ENCODE measurements at regions not wholly inside any gene's neighbourhood (a gene's known extent, or its start where the extent isn't known, plus 50 kb on each side); places are given as distances from the start of the nearest gene placed in this dataset.

DNA sequence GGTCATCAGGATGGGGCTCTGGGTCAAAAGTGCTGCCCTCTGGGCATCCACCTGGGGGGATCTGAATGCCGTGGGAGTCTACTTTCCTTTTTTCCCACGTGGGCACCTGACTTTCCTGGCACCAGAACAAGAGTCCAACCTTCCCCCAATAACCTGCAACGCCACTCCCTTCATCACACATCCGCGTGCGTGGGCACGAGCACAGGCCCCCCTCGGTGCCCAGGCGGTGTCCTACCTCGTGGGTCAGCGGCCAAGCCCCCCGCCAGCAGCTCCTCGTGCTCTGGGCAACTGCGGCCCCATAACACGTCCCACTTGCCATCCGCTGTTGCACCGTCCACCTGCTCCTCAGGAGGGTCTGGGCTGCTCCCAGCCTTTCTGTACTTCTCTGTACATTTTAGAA is 87.0 kb downstream of the YTHDF1 start:
- no peak for DNase-seq (ENCODE audit: low read depth in 4 of 4, low spot score in 3 of 4)

DNA sequence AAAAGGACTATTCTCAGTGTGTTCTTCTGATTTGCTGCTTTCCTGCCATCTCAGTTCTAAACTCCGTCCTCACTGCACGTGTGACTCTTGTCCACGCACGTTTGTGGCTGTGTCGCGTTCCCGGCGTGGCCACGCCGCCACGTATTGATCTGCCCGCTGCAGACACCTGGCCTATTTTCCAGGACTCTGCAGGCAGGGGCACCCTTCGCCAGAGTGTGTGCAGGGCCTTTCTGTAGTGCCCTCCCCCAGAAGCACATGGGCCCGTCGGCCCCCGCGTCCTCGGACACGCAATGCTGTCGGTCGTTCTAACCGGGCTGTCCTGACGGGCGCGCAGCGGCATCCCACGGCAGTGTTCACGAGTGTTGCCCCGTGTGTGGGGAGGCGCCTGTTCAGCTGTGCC is 87.6 kb downstream of the YTHDF1 start:
- no peak for DNase-seq (ENCODE audit: low read depth in 4 of 4, low spot score in 3 of 4)

DNA sequence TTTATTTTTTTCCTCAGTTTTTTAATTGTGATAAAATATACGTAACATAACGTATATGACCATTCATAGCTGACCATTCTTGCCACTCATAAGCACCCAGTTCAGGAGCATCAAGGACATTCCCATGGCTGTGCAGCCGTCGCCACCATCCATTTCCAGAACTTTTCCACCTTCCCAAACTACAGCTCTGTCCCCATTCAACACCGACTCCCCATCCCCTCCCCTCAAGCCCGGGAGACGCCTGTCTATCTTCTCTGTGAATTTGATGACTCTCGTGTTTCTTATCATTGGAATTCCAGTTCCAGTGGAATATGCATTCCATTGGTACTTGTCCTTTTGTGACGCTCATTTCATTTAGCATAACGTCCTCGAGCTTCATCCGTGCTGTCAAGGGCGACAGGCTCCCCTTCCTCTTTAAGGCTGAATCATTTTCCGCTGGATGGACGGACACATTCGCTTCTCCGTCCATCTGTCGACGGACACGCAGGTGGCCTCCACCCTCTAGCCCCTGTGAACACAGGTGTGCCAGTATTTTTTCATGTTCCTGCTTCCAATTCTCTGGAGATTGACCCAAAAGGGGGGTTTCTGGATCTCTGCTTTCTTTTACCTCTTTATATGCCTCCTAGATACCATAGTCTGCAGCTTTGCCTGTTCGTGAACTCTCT is 88.1 kb downstream of the YTHDF1 start:
- no peak for DNase-seq (ENCODE audit: low read depth in 4 of 4, low spot score in 3 of 4)

DNA sequence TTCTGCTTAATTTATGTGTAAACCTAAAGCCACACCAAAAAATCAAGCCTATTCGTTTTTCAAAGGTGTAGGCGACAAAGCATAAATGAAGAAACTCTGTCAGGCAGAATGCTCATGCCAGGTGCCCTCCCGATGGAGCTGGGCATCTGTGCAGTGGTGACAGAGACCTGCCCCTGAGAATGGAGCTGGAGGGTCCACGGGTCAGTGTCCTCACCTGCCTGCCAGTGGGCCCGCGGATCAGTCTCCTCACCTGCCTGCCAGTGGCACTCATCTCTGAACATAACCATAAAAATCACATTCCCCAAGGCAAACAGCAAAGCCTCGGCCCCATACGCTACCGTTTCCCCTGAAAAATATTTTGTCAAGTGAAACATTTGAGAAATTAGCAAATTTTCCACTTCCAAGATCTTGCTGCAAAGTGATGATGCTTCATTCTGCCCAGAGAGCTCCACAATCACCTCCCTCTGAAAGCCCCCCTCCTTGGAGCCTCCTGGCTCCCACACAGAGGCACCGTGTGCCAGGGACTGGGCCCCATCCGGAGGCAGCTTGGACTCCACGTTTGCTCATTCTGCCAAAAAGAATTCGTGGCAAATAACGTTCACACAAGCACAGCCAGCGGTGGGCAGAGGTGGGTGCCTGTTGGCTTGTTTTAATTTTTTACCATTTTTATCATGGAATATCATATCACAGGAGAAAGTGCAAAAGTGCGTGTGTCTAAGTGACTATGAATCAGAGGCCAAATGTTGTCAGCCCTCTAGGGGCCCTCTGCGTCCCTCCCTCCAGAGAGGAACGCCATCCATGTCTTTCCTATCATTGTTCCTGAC is 88.8 kb downstream of the YTHDF1 start:
- no peak for DNase-seq (ENCODE audit: low read depth in 4 of 4, low spot score in 3 of 4)

DNA sequence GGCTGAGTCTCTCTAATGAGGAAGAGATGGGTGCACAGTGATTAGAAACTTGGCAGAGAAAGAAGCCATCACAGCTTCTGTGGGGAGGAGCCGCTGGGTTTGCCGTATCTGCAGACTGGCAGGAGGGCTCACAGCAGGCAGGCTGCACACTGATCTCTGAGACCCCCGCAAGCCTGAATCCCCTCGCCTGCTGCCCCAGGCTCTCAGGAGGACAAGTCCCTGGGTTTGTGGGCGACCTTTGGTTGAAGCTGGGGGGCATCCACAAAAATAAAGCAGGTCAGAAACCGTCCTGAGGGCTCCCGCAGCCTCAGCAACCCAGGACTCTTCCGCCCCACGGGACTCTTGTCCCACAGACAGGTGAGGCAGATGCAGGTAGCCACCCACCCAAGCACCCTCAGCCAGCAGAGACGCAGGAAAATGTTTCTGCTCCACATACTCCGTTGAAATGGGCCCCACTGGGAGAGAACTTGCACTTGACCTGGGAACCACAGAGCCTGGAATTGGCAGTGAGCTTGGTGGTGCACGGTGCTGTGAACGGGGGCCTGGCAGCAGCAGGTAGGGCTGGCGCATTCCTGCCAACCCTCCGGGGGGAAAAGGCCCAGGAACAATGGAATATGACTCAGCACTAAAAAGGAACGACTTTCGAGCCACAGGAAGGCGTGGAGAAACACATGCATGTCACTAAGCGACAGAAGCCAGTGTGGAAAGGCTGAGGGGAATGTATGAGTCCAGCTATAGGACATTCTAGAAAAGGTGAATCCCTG is 89.9 kb downstream of the YTHDF1 start:
- no peak for DNase-seq (ENCODE audit: low read depth in 4 of 4, low spot score in 3 of 4)

DNA sequence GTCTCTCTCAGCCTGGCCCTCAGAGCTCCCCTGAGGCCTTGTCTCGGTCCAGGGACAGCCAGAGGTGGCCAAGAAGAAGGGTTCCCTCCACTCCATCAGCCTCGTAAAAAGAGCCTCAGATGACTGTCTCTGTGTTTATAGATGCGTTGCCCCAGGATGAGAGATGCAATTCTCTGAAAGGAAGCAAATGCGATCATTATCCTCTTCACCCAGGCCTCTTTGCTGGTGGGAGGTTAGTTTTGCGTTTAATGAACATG is 90.4 kb downstream of the YTHDF1 start:
- DNase-seq (ENCODE audit: low read depth in 4 of 4, low spot score in 3 of 4), result no peak

DNA sequence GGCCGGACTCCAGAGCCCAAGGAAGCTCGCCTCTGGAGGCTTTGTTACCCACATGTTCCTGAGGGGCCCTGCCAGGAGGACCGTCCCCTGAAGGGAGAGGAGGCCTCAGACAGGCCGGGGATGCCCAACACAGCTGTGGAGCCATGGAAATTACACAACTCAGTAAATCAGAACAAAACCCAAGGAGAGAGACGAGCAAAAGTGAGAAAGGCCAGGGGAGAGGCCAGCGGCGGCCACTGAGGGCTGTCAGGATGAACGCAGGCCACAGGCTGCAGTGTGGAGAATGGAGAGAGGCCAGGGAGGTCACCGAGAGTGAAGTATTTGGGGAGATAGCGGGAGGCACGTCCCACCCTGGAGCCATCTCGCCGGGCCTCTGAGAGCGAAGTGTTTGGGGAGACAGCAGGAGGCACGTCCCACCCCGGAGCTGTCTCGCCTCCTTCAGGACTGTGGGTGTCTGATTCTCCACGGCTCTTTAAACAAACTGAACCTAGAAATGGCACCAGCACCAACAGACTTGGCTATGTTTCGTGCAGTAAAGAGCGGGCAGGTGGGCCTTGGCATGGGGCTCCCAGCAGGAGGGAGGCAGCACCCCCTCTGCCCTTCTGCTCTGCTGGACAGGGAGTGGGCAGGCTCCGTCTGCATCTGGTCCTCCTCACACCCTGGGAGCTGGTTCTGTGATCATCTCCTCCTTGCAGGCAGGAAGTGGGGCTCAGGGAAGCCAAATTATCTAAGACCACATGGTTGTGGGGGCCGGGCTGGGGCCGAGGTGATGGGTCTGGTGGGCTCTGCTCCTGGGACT is 91.0 kb downstream of the YTHDF1 start:
- no peak for DNase-seq (ENCODE audit: low read depth in 4 of 4, low spot score in 3 of 4)

DNA sequence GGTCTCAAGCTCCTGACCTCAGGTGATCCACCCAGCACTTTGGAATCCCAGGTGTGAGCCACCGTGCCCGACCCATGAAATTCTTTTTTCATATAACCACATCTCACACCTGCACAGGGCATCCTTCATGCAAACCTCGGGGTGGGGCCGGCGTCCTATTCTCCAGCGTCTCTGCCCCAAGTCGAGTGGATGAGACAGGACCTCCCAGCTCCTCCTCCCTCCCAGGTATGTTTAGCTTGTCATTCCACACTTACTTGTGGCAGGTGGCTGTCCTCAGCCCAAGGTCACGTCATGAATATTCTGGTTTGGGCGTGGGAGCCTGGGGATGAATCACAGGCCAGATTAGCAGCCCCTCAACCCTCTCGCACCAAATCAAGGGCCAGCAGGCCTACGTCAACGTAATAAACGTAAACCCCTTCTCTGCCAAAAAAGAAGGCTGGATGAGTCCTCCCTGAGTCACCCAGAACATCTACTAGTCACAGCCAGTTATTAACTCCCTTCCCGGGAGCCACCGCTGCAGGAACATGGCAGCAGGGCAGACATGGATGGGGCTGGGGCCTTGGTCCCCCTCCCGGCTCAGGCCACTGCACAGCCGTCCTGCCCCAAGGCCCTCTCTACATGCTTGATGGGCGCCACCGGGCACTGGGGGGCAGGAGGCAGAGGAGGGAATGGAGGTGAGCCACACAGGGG is 91.7 kb downstream of the YTHDF1 start:
- DNase-seq (ENCODE audit: low read depth in 4 of 4, low spot score in 3 of 4), result no peak

DNA sequence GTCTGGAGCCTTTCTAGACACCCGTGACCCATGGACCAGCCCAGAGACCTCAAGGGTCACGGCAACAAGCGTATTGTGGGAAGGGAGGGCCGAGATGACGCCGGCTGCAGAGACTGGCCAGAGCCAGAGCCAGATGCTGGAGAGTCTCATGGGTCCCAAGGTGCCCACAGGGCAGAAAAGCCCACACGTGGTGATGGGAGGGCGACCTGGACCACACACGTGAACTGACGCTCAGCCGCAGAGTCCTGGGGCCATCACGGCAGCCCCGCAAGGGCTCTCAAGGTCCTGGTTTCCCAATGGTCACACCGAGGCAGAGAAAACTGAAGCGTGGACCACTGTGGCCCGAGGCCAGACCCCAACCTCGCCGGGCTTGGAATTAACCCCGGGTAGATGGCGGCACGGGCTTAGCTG is 92.6 kb downstream of the YTHDF1 start:
- no peak for DNase-seq (ENCODE audit: low read depth in 4 of 4, low spot score in 3 of 4)

DNA sequence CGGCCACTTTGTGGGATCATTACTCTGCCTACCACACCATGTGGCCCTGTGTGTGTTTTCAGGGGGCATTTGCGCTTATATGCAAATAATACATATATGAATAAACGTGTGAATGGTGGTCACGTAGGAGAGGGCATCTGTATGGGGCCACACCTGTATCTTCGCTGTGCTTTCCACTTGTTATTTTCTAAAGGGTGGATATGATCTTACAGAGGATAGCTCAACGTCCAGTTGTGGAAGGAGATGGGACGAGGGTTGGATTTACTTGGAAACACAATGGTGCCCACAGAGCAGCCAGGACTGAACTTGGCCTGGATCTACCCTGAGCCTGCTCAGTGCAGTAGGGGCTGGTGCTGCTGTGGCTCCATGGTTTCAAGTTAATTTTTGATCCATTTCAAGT is 93.3 kb downstream of the YTHDF1 start:
- no peak for DNase-seq (ENCODE audit: low read depth in 4 of 4, low spot score in 3 of 4)

DNA sequence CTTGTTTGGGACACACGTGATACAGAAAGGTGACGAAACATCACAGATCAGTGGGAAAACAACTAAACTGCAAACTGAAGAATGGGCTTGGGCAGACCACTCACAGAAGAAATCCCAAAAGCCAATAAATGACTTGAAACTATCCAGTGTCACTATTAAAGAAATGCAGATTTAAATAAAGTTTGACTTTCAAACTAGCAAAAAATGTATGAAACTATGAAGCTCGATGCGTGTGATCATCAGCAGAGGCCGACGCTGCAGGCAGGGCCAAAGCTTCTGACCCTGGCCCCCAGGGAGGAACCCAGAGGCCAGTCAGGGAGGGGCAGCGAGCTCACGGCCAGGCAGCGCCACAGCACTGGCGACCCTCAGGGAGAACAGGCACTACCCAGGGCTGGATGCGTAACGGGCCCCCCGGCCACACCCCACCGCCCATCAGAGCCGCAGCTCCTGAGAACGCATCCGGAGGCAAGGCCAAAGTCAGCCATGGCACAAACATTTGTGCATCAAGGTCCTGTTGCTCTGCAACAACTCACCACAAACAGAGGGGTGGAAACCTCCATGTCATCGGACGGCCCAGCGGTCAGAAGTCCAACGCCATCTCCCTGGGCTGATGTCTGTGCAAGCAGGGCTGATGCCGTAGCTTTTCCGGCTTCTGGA is 94.1 kb downstream of the YTHDF1 start:
- DNase-seq (ENCODE audit: low read depth in 4 of 4, low spot score in 3 of 4), result no peak

DNA sequence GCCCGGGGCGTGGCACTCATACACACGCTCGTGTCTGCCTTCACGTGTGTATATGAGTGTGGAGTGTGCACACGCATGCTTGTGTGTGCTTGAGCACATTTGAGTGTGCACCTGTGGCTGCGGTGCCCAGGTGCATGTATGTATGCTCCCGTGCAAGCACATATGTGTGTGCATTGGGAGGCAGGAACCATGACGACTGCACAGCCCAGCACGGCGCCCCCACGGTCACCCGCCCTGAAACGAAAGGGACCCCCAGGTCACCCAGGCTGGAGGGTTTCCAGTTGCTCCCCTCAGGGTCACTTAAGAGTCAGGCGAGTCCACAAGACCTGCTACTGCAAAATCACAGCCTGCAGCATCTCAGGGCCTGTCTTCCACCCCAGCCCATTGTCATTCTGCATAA is 94.7 kb downstream of the YTHDF1 start:
- no peak for DNase-seq (ENCODE audit: low read depth in 4 of 4, low spot score in 3 of 4)

DNA sequence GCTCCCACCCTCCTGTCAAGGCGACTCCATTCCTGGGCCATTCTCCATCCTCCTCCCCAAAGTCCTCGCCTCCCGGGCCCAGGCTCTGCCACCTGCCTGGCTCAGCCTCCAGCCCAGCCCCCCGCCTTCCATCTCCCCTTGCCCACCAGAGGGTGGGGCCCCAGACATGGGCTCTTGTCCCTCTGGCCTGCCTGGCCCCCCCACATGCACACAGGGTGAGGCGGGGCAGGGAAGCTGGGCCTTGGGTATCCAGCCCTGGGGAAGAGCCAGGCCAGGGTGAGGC is 95.2 kb downstream of the YTHDF1 start:
- no peak for DNase-seq (ENCODE audit: low read depth in 4 of 4, low spot score in 3 of 4)

DNA sequence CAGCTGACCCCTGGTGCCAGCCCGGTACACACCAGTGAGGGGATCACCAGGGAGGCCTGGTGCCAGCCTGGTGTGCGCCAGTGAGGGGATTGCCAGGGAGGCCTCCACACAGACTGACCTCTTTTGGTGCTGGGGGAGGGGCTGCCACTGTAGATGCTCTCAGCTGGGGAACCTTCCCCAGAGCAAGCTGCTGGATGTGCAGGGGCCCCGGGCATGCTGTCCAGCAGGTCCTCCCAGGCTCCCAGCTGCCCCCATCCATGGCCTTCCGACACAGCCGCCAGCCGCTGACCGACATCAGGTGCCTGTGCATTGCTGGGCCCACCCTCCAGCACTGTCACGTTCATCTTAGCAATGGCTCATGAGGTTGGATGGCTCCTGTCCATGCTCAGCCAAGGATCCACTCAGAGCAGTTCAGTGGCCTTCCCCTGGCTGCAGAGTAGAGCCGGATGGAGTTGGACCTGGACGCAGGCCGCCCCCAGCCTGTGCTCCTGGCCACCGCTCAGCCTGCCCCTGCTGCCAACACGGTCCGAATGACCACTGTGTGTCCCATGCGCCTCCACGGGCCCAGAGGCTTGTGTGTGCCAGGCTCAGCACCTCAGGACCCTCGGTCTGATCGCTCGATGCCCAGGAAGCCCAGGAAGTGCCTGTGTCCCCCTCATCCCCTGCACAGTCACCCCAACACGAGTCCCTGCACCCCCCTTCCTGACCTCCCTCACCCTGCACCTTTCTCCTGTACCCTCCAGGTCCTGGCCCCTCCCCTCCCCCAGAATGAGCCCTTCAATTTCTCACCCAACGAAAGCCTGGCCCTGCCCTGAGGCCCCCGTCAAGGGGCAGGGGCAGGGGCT is 95.7 kb downstream of the YTHDF1 start:
- no peak for DNase-seq (ENCODE audit: low read depth in 4 of 4, low spot score in 3 of 4)

DNA sequence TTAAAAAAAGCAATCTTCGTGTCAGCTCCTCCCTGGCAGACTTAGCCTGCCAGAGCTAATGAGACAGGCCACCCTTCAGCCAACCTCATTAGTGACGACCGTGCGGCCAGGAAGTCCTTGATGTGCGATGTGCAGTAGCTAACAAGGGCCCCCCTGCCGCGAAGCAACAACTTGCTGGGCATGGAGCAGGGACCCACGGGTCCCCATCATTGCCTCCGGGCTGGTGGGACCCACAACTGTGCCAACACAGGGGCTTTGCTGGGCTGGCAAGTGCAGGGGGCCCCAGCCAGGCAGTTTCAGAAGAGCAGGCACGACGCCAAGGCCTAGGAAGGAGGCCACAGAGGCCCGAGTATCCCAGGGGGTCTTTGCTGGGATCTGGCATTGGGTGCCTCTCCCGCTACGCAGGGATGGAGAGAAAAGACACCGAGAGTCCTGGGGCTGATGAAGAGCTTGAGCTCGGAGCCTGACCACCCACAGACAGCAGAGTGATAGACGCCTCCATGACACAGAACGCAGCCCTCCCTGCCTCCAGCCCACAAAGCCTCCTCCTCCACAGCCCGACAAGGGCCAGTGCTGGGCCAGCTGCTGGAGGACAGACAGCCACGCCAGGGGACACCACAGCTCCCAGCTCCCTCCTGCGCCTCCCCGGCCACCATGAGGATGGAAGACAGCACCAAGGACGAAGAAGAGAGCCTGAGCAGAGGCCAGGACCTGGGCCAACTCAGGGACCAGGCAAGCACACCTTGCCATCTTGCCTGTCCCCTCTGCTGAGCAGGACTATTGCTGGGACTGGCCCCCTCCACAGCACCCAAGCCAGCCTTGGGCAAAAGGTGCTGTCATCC is 96.6 kb downstream of the YTHDF1 start:
- no peak for DNase-seq (ENCODE audit: low read depth in 4 of 4, low spot score in 3 of 4)

DNA sequence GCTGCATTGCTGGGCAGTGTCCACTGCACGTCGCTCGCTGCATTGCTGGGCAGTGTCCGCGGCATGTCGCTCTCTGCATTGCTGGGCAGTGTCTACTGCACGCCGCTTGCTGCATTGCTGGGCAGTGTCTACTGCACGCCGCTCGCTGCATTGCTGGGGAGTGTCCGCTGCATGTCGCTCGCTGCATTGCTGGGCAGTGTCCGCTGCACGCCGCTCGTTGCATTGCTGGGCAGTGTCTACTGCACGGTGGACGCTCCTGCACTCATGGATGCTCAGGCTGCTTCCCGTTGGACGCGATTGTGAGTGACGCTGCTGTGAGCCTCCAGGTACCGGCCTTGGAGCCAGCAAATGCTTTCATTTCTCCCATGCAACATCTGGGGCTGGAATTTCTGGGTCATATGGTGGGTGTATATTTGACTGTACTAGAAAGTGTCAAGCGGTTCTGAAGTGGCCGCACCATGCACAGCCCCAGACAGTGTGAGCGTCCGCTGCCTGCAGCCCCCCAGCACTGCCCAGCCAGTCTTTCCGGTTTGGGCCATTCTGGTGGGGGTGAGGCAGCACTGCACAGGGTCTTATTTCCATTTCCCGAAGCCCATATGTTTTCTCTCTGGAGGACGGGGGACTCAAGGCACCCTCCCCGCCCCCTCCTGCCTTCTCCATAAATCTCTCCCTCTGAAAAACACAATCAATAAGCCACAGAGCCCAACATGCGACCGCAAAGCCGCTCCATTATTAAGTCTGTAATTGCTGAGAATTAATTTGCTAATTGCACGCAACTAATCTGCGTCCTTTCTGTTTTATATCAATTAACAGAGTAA is 97.4 kb downstream of the YTHDF1 start:
- no peak for DNase-seq (ENCODE audit: low read depth in 4 of 4, low spot score in 3 of 4)

DNA sequence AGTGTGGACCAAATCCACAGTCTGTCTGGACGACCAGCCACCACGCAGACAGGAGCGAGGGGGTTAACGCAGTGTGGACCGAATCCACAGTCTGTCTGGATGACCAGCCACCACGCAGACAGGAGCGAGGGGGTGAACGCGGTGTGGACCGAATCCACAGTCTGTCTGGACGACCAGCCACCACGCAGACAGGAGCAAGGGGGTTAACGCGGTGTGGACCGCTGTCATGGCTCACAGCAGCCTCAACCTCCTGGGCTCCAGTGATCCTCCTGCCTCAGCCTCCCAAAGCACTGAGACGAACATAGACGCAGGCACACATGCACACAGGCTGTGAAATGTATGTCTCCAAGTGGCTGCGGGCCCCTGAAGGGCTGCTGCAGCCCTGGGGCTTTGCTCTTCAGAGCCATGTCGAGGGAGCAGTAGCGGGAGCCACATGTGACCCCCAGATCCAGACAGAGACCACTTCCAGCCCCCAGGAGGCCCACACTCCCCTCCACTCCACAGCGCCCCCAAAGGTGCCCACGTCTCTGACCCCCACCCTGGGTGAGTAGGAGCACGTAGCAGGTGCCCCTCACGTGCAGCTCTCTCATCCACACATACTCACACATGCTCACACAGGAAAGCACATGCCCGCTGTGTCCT is 98.1 kb downstream of the YTHDF1 start:
- no peak for DNase-seq (ENCODE audit: low read depth in 4 of 4, low spot score in 3 of 4)
